PC-9 (cell line): ENCODE measurements at regions not wholly inside any gene's neighbourhood (a gene's known extent, or its start where the extent isn't known, plus 50 kb on each side); places are given as distances from the start of the nearest gene placed in this dataset.

Experiments
- BruUV-seq: library from RNA; stranded (reverse); fragments of 400-500 nt; replicated peaks from 2 replicates; lab custom pipeline; 2021; lab: Mats Ljungman, UMichigan
- CTCF ChIA-PET: fragments of 300-600 bp; sonication (Branson Sonifier 250); formaldehyde crosslinking; loops from one replicate; lab custom pipeline; 2022; ENCODE audit warnings: antibody characterized with exemption; lab: Charles Lee
- POLR2A ChIA-PET: fragments of 300-600 bp; sonication (Branson Sonifier 250); formaldehyde crosslinking; loops from one replicate; lab custom pipeline; 2022; ENCODE audit warnings: antibody characterized with exemption; ENCODE audit not compliant: unreplicated experiment; lab: Charles Lee
- DNase-seq, 2 experiments: peaks; one replicate each; pipeline versions ENCODE4 v3.0.0 to v3.0.0-alpha.2; 2015 to 2022; ENCODE audit warnings: mixed read lengths in 1 of 2
- H2AFZ ChIP-seq: fragments of 200-600 bp; sonication (generic); 2 replicates; pipeline ENCODE4 v1.8.1; 2017; ENCODE audit warnings: antibody characterized with exemption
- H3F3A ChIP-seq: fragments of 200-600 bp; sonication (generic); 2 replicates; pipeline ENCODE4 v1.8.1; 2017; ENCODE audit warnings: antibody characterized with exemption, mild to moderate bottlenecking, low read depth; ENCODE audit not compliant: insufficient read depth
- H3K27ac ChIP-seq: fragments of 200-600 bp; sonication (generic); 2 replicates; pipeline ENCODE4 v1.6.1; 2016; ENCODE audit warnings: mixed run types
- H3K27me3 ChIP-seq: fragments of 200-600 bp; sonication (generic); 2 replicates; pipeline ENCODE4 v1.6.1; 2016; ENCODE audit warnings: low read depth, mixed run types; ENCODE audit not compliant: insufficient read depth
- H3K36me3 ChIP-seq: fragments of 200-600 bp; sonication (generic); 2 replicates; pipeline ENCODE4 v1.6.1; 2016; ENCODE audit warnings: low read depth, mixed run types
- H3K4me1 ChIP-seq: fragments of 200-600 bp; sonication (generic); replicated peaks from 2 replicates; pipeline ENCODE4 v1.6.1; 2016; ENCODE audit warnings: mixed run types; ENCODE audit not compliant: insufficient read depth
- H3K4me2 ChIP-seq: fragments of 200-600 bp; sonication (generic); 2 replicates; pipeline ENCODE4 v1.6.1; 2017; ENCODE audit warnings: mixed run types
- H3K4me3 ChIP-seq: fragments of 200-600 bp; sonication (generic); 2 replicates; pipeline ENCODE4 v1.6.1; 2016; ENCODE audit warnings: mixed run types
- H3K79me2 ChIP-seq: fragments of 200-600 bp; sonication (generic); 2 replicates; pipeline ENCODE4 v1.6.1; 2017; ENCODE audit warnings: low read depth, mixed run types
- H3K9me2 ChIP-seq: fragments of 200-600 bp; sonication (generic); 2 replicates; pipeline ENCODE4 v1.8.1; 2017; ENCODE audit warnings: mild to moderate bottlenecking; ENCODE audit not compliant: insufficient read depth
- H3K9me3 ChIP-seq: fragments of 200-600 bp; sonication (generic); 2 replicates; pipeline ENCODE4 v1.8.1; 2016; ENCODE audit warnings: low read depth; ENCODE audit not compliant: insufficient read depth
- H4K20me1 ChIP-seq: fragments of 200-600 bp; sonication (generic); 2 replicates; pipeline ENCODE4 v1.8.1; 2017; ENCODE audit not compliant: insufficient read depth
- CTCF ChIP-seq: fragments of 200-600 bp; sonication (generic); conservative IDR thresholded peaks from 2 replicates; pipeline ENCODE4 v1.6.1; 2017; ENCODE audit warnings: mixed run types, antibody characterized with exemption, mild to moderate bottlenecking, moderate library complexity
- EZH2 ChIP-seq: fragments of 200-600 bp; sonication (generic); IDR thresholded peaks from 2 replicates; pipeline ENCODE4 v1.8.0; 2017; ENCODE audit warnings: antibody characterized with exemption, low read depth
- intact Hi-C: fragments of 100-400 bp; cut with micrococcal nuclease; formaldehyde crosslinking; loops from one replicate; pipeline ENCODE4 v1.10.0; 2022; ENCODE audit not compliant: unreplicated experiment

DNA sequence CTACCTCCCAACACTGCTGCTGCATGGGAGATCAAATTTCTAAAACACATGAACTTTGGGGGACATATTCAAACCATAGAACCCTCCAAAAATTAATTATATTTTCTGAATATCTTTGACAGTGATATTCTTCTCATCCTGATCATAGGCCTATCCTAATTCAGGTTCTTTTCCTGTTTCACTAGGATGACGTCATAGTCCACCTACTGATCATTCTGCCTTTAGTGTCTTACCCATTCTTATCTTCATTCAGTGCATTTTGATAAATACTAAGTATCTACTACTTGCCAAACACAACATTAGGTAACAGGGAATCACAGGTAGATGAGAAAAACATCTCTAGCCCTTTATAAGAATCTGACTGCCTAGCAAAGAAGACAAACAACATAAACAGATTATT is 179.1 kb upstream of the PRLR start:
- Histone ChIP-seq H3K4me3 (no peak overlapping the region), H2AFZ (no peak overlapping the region), H3K27me3 (0 out of 2 replicates have a peak, but pooled peaks cover 5% of the 10 kb centered on the region), H3K36me3 (no peaks in the 10 kb centered on the region), H3K27ac (no peak overlapping the region), H3K79me2 (no peaks in the 10 kb centered on the region), H3K9me2 (peaks cover 6% of the 10 kb centered on the region; the same call in 1 of the 2 replicates), H3K4me1 (no peaks in the 10 kb centered on the region), H3K4me2 (no peak overlapping the region), H3K9me3 (no peaks in the 10 kb centered on the region), H4K20me1 (no peaks in the 10 kb centered on the region), H3F3A (no peaks in the 10 kb centered on the region)
- no peak for DNase-seq
- intact Hi-C loops, result no loop called here
- TF ChIP-seq CTCF (no peak), EZH2 (no peak)
- ChIA-PET POLR2A (no interaction called here), CTCF (no interaction called here)
- BruUV-seq, result no TSS peak

DNA sequence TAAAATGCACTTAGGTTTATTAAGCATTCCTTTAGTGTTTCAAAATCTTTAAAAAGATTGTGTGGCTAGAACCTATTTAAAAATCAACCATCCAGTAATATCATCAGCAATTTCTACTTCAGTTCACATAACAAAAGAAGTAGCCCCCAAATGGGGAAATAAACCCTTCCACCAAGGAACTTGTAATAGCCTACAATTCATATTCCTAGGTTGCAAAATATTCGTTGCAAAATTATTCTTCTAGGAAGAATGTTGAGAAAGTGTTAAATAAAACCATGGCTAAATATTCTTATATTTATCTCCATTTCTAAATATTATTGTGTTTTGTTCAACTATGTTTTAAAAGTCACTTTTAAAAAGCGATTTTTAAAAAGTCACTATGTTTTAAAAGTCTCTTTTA is 177.9 kb upstream of the PRLR start:
- BruUV-seq, result no TSS peak
- H3K9me2 ChIP-seq, result peaks cover 6% of the 10 kb centered on the region; the same call in 1 of the 2 replicates
- no peaks in the 10 kb centered on the region for H3K9me3 ChIP-seq
- TF ChIP-seq EZH2 (no peak), CTCF (no peak)
- POLR2A ChIA-PET, result no interaction called here
- CTCF ChIA-PET, result no interaction called here
- H3K36me3 ChIP-seq, result no peaks in the 10 kb centered on the region
- H3K4me2 ChIP-seq, result no peak overlapping the region
- DNase-seq, result no peak
- H2AFZ ChIP-seq, result no peak overlapping the region
- no peak overlapping the region for H3K4me3 ChIP-seq
- intact Hi-C loops, result no loop called here
- H3F3A ChIP-seq, result no peaks in the 10 kb centered on the region
- 0 out of 2 replicates have a peak, but pooled peaks cover 5% of the 10 kb centered on the region for H3K27me3 ChIP-seq
- H3K27ac ChIP-seq, result no peak overlapping the region
- no peaks in the 10 kb centered on the region for H4K20me1 ChIP-seq
- no peaks in the 10 kb centered on the region for H3K4me1 ChIP-seq
- H3K79me2 ChIP-seq, result no peaks in the 10 kb centered on the region

GRCh38 chr5:35407697-35408096 is 177.4 kb upstream of the PRLR start:
- POLR2A ChIA-PET, result no interaction called here
- CTCF ChIA-PET, result no interaction called here
- no TSS peak for BruUV-seq

More at GRCh38 chr5:35407697-35408096, 177.4 kb upstream of the PRLR start:
- H3K4me2 ChIP-seq, result no peak overlapping the region
- no peaks in the 10 kb centered on the region for H3F3A ChIP-seq
- no peak for TF ChIP-seq EZH2
- no peak for TF ChIP-seq CTCF
- intact Hi-C loops, result no loop called here
- no peak for DNase-seq
- H3K9me2 ChIP-seq, result peaks cover 6% of the 10 kb centered on the region; the same call in 1 of the 2 replicates
- H4K20me1 ChIP-seq, result no peaks in the 10 kb centered on the region
- H3K27me3 ChIP-seq, result 0 out of 2 replicates have a peak, but pooled peaks cover 5% of the 10 kb centered on the region
- H3K4me1 ChIP-seq, result no peaks in the 10 kb centered on the region
- no peaks in the 10 kb centered on the region for H3K79me2 ChIP-seq
- H2AFZ ChIP-seq, result no peak overlapping the region
- no peaks in the 10 kb centered on the region for H3K9me3 ChIP-seq
- no peak overlapping the region for H3K4me3 ChIP-seq
- H3K36me3 ChIP-seq, result no peaks in the 10 kb centered on the region
- no peak overlapping the region for H3K27ac ChIP-seq
